COR-L47 (cell line): ENCODE measurements at regions not wholly inside any gene's neighbourhood (a gene's known extent, or its start where the extent isn't known, plus 50 kb on each side); places are given as distances from the start of the nearest gene placed in this dataset.
"Not testable (repeated sequence)": the region's sequence is repeated elsewhere in the genome, so short reads cannot be mapped to it uniquely, and the experiment has no call there.

Experiments used
- DNase-seq: peaks from one replicate; lab custom pipeline; 2025; lab: John Stamatoyannopoulos, UW

DNA sequence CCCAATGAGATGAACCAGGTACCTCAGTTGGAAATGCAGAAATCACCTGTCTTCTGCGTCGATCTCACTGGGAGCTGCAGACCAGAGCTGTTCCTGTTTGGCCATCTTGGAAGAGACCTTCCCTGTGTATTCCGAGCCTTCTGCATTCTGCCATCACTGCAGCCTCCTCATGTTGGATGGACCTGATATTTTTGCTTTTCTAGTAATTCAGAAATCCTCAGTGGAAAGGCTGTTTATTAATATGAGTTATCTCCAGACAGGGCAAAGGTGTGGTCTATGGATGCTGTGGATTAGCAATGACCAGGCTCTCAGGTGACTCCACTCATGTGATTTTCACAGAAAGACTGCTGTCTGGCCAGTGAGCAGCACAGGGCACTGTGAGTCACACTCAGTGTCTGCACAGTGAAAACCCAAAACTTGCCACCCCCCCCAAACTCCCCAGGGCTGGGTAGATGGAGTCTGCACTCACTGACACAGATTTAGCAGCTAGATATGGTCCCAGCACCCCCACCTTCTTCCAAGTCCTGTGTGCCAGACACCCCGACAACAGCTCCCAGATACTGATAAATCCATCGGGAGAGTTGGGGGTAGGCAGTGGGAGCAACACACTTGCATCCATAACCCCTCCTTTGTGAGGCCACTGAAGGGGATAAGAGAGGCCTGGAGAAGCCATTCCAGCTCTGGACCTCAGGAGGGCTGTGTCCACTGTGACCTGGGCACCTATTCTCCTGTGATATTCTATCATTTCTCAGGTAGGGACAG, 75.2 kb upstream of the TOP3B start:
- DNase-seq: no peak

DNA sequence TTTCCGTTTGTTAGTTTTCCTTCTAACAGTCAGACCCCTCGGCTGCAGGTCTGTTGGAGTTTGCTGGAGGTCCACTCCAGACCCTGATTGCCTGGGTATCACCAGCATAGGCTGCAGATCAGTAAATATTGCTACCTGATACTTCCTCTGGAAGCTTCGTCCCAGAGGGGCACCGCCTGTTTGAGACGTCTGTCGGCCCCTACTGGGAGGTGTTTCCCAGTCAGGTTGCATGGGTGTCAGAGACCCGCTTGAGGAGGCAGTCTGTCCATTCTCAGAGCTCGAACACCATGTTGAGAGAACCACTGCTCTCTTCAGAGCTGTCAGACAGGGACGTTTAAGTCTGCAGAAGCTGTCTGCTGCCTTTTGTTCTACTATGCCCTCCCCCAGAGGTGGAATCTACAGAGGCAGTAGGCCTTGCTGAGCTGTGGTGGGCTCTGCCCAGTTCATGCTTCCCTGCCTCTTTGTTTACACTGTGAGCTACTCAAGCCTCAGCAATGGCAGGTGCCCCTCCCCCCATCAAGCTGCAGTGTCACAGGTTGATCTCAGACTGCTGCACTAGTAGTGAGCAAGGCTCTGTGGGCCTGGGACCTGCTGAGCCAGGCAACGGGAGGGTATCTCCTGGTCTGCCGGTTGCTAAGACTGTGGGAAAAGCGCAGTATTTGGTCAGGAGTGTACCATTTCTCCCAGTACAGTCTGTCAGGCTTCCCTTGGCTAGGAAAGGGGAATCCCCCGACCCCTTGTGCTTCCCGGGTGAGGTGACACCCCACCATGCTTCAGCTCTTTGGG, 74.4 kb upstream of the TOP3B start:
- not testable (repeated sequence) for DNase-seq

DNA sequence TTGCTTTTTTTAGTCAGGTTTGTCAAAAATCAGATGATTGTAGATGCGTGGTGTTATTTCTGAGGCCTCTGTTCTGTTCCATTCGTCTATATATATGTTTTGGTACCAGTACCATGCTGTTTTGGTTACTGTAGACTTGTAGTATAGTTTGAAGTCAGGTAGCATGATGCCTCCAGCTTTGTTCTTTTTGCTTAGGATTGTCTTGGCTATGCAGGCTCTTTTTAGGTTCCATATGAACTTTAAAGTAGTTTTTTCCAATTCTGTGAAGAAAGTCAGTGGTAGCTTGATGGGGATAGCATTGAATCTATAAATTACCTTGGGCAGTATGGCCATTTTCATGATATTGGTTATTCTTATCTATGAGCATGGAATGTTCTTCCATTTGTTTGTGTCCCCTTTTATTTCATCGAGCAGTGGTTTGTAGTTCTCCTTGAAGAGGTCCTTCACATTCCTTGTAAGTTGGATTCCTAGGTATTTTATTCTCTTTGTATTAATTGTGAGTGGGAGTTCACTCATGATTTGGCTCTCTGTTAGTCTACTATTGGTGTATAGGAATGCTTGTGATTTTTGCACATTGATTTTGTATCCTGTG, 70.1 kb upstream of the TOP3B start:
- not testable (repeated sequence) for DNase-seq

DNA sequence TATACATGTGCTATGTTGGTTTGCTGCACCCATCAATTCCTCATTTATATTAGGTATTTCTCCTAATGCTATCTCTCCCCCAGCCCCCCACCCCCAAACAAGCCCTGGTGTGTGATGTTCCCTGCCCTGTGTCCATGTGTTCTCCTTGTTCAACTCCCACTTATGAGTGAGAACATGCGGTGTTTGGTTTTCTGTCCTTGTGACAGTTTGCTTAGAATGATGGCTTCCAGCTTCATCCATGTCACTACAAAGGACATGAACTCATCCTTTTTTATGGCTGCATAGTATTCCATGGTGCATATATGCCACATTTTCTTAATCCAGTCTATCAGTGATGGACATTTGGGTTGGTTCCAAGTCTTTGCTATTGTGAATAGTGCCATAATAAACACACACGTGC, 68.4 kb upstream of the TOP3B start:
- DNase-seq: not testable (repeated sequence)

GRCh38 chr22:22050141-22050775, 67.7 kb upstream of the TOP3B start:
- no peak for DNase-seq

DNA sequence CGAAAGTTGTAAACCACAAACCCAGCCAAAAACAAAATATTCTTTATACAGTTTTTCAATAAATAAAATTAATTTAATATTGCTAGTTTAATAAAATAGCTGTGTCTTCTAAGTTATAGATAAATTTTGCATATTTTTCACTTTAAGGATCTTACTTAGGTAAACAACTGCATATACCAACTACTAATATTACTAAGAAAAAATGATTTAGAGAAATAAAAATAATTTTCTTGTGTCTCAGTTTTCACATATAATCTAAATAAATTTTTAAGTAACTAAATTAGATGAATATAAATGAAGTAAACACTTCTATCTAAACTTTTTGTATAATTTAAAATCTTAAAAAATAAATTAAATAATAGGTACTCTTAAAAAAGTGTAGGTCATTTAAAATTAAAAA, 67.1 kb upstream of the TOP3B start:
- DNase-seq: no peak

DNA sequence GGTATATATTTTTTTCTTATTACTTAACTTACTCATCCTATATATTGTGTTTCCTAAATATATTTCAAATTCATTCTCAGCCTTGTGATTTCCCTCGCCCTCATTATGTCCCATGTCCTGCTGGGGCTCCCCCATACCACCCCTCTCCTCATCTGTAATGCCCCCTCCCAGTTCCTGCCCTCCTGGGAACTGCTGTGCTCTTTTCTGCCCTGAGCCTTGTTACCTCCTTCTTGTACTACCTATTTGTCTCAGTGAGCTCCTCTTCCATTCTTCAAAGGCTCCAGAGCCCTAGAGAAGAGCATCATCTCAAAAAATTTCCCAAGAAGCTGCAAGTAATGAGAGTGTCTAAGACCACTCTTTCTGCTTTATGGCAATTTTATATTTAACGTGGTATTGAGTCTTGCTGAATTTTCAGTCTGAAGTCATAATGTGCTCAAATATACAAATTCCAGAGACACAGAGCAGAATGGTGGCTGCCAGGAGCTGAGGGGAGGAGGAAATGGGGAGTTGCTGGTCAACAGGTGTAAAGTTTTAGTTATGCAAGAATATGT, 66.5 kb upstream of the TOP3B start:
- DNase-seq: no peak

DNA sequence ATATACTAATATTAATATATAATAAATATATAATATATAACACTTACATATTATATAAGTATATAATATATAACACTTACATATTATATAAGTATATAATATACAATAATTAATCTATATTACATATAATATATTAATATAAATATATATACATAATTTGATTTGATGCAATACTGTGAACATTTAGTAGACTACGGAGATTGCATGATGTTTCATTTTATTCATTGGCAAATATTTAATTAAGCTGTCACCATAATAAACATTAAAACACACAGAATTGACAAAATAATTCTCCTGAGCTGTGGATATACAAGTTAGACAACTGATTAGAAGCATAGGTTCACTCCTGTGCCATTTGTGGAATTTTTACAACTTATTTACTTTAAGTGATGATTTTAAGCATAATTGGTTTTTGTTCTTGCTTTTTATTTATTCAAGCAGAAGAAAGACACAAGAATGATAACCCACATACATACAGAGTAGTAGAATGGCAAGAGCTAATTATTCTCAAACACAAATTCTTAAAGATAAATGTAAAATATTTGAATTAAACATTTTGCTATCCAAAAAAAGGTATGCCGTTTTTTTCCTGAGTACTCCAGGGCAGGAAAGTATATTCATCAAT, 65.8 kb upstream of the TOP3B start:
- no peak for DNase-seq

GRCh38 chr22:22047776-22048175, 65.2 kb upstream of the TOP3B start:
- no peak for DNase-seq

DNA sequence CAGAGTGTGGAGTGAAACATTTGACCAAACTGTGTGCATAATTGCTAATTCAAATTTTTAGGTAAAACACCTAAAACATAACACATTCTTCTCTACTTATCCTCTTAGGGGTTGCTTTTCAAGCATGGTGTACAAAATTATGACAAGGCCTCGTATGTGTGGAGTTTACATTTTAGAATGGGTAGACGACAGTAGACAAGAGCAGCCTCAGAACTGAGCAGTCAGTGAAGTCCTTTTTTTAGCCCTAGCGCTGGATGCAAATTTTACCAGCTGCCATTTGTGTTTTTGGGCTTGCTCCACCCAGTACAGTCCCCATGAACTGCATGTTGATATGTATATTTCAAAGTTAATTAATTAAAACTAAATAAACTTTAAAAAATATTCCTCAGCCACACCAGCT, 64.7 kb upstream of the TOP3B start:
- DNase-seq: no peak

- no peak for DNase-seq
Observed at GRCh38 chr22:22046370-22046769, 63.8 kb upstream of the TOP3B start.

GRCh38 chr22:22045571-22046335, 63.2 kb upstream of the TOP3B start:
- DNase-seq: no peak

- no peak for DNase-seq
Observed at GRCh38 chr22:22044153-22044552, 61.6 kb upstream of the TOP3B start.

- DNase-seq: no peak
Observed at GRCh38 chr22:22043296-22044078, 60.9 kb upstream of the TOP3B start.

GRCh38 chr22:22042599-22043295, 60.2 kb upstream of the TOP3B start:
- DNase-seq: no peak

- DNase-seq: no peak
Observed at GRCh38 chr22:22042009-22042408, 59.4 kb upstream of the TOP3B start.

DNA sequence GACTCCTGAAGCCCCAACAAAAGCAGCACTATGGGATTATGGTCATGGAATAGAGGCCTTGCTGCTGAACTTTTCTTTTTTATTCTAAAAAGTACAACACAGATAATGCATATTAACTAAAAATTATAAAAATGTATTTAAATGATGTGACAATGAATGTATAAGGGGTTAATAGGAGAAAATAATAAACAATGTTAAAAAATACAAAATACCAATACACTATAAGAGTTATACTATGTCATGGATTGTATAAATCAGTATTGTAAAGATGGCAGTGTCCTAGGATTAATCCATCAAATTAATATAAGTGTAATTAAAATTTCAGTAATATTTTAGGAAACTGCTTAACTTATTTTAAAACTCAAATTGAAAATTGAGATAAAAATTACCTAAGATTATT, 58.3 kb upstream of the TOP3B start:
- DNase-seq: no peak

DNA sequence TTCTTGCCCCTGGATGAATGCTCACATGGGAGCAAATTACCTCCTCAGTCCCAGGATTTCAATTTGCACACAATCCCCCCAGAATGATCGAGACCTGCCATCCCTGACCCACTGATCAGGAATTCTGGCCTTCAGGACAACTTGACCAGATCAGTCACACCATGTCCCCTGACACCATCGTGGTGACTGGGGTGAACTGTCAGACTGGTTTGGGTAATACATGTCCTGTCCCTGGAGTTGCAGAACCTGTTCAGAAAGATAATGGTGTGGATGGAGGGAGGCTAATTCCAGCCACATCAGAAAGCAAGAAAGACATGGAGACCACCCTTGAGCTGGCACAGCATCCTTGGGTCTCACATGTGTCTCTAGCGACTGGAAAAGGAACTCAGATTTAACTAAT, 57.9 kb upstream of the TOP3B start:
- DNase-seq: no peak

- no peak for DNase-seq
Observed at GRCh38 chr22:22039286-22040074, 56.9 kb upstream of the TOP3B start.
